Choroid plexus epithelial cell (primary cell): ENCODE measurements at regions not wholly inside any gene's neighbourhood (a gene's known extent, or its start where the extent isn't known, plus 50 kb on each side); places are given as distances from the start of the nearest gene placed in this dataset.
A peak's percentile ranks its signal among the peaks of the same experiment; 100 is the strongest.

Source experiments
- DNase-seq: peaks from one replicate; pipeline ENCODE4 v3.0.0-alpha.2; 2010; ENCODE audit warnings: low read depth
- H3K4me3 ChIP-seq: 2 replicates; pipeline ENCODE4 v1.5.1; 2011; ENCODE audit warnings: low read depth, mild to moderate bottlenecking, control low read depth, low read length, moderate library complexity
- CTCF ChIP-seq: conservative IDR thresholded peaks from 2 replicates; pipeline ENCODE4 v1.5.1; 2011; ENCODE audit warnings: low read depth, mild to moderate bottlenecking, control low read depth, inconsistent platforms, low read length, moderate library complexity

DNA sequence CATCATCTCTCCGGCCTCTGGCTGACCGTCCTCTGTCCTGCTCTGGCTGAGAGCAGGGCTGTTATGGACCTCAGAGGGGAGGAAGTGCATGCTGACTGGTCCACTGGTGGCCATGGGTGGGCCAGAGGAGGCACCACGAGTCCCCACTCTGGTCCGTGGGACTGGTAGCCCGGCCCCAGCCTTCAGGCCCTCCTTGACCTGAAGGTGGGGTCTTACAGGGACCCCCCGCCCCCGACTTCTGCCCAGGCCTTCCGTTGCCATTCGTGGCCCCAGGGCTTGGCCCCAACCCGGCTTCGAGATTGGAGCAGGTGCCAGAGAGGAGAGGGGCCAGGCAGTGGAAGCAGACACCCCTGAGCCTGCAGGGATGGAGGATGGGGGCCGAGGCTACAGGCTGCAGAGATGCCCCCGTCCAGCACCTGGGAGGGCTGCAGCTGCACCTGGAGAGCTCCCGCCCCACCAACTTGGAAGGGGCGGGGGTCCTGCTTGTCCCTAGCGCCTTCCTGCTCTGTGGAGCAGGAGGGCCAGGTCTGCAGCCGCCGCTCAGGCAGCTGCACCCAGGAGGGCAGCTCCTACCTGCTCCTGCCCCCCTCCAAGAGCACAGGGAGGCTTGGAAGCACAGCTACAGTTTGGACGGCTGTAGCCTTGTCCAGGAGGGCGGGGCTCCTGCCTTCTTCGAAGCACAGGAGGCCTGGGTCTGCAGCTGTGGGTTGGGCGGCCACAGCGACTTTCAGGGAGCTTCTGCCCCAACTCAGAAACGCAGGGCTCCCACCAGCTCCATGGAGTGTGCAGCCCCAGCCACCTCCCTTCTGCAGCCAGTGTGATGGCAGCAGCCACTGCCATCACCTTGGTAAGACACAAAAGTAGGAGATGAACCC, 142.5 kb downstream of the KLF13 start:
- TF ChIP-seq CTCF, result no peak
- H3K4me3 ChIP-seq, result no peak overlapping the region
- no peak for DNase-seq

GRCh38 chr15:31469786-31470525, 143.3 kb downstream of the KLF13 start:
- TF ChIP-seq CTCF, result no peak
- DNase-seq, result no peak
- no peak overlapping the region for H3K4me3 ChIP-seq

DNA sequence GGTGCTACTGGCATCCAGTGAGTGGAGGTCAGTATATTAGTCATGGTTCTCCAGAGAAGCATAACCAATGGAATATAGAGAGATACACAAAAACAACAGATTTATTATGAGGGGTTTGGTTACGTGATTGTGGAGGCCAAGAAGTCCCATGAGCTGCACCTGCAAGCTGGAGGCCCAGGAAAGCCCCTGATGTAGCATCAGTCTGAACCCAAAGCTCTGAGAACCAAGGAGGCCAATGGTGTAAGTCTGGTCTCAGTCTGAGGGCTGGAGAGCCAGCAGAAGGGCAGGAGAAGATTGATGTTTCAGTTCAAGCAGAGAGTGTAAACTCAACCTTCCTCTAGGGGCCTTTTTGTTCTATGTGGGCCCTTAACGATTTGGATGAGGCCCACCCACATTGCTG, 144.1 kb downstream of the KLF13 start:
- DNase-seq, result no peak
- TF ChIP-seq CTCF, result no peak
- H3K4me3 ChIP-seq, result no peak overlapping the region

GRCh38 chr15:31471731-31472430, 145.2 kb downstream of the KLF13 start:
- DNase-seq, result peak; percentile 94
- TF ChIP-seq CTCF, result no peak
- H3K4me3 ChIP-seq, result no peak overlapping the region

DNA sequence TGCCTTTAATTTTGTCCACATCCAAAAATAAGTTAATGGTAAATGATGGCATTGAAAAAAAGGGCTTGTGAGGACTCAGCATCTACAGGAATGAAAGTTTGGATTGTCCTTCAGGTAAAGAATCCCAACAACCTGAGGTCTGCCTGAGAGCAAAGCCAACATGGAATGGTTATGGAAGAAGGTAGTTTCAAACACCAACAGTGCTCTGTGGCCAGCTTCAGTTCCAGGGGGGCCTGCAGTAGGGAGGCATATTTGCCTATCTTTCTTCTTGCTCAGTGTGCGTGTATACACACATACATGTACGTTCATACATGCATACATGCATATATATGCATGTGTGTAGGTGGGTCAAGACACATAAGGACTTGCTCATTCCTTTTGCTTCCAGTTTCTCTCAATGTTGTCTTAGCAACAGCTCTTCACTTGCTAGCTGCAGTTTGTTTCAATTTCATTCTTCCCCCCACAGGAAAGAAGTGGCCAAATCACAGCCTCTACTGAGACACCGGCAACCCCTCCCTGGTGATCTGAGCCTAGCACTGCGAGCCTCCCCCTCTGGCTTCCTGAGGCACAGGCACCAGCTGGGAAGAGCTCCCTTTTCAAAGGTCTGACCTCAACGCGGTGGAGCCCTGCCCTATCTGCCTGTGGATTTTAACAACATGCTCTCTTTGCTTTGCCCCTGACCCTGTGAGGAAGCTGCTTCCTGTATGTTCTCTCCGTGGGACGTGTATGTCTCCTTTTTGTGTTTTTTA, 146.2 kb downstream of the KLF13 start:
- TF ChIP-seq CTCF, result peak; percentile 19
- peak; percentile 85 for DNase-seq
- H3K4me3 ChIP-seq, result no peak overlapping the region

- no peak for TF ChIP-seq CTCF
- no peak for DNase-seq
- H3K4me3 ChIP-seq, result no peak overlapping the region
Measured at GRCh38 chr15:31473385-31474058, 146.9 kb downstream of the KLF13 start.
